Smooth muscle cell (in vitro differentiated cells): ENCODE measurements at regions not wholly inside any gene's neighbourhood (a gene's known extent, or its start where the extent isn't known, plus 50 kb on each side); places are given as distances from the start of the nearest gene placed in this dataset.

Source experiments
- DNase-seq: peaks from one replicate; lab custom pipeline; 2025; ENCODE audit not compliant: unreplicated experiment; lab: John Stamatoyannopoulos, UW
- H2AFZ ChIP-seq: fragments of 200-600 bp; sonication (generic); 2 replicates; pipeline ENCODE4 v1.6.0; 2016; ENCODE audit warnings: antibody characterized with exemption, low read depth, mild to moderate bottlenecking
- H3F3A ChIP-seq: fragments of 200-600 bp; sonication (generic); 2 replicates; pipeline ENCODE4 v1.6.0; 2017; ENCODE audit warnings: antibody characterized with exemption, low read depth
- H3K27ac ChIP-seq: fragments of 200-600 bp; sonication (generic); 2 replicates; pipeline ENCODE4 v1.5.1; 2016; ENCODE audit warnings: low read depth, mild to moderate bottlenecking
- H3K27me3 ChIP-seq: fragments of 200-600 bp; sonication (generic); 2 replicates; pipeline ENCODE4 v1.6.1; 2016; ENCODE audit warnings: low read depth, mild to moderate bottlenecking
- H3K36me3 ChIP-seq: fragments of 200-600 bp; sonication (generic); 2 replicates; pipeline ENCODE4 v1.5.1; 2016; ENCODE audit warnings: low read depth
- H3K4me1 ChIP-seq: fragments of 200-600 bp; sonication (generic); 2 replicates; pipeline ENCODE4 v1.5.1; 2016; ENCODE audit warnings: low read depth
- H3K4me2 ChIP-seq: fragments of 200-600 bp; sonication (generic); 2 replicates; pipeline ENCODE4 v1.6.0; 2016; ENCODE audit warnings: mild to moderate bottlenecking
- H3K4me3 ChIP-seq: fragments of 200-600 bp; sonication (generic); 2 replicates; pipeline ENCODE4 v1.5.1; 2016; ENCODE audit warnings: mild to moderate bottlenecking
- H3K79me2 ChIP-seq: fragments of 200-600 bp; sonication (generic); 2 replicates; pipeline ENCODE4 v1.6.0; 2016; ENCODE audit warnings: low read depth, mild to moderate bottlenecking
- H3K9ac ChIP-seq: fragments of 200-600 bp; sonication (generic); 2 replicates; pipeline ENCODE4 v1.6.0; 2016; ENCODE audit warnings: low read depth
- H3K9me3 ChIP-seq: fragments of 200-600 bp; sonication (generic); replicated peaks from 2 replicates; pipeline ENCODE4 v1.5.1; 2016; ENCODE audit warnings: low read depth
- H4K20me1 ChIP-seq: fragments of 200-600 bp; sonication (generic); 2 replicates; pipeline ENCODE4 v1.6.0; 2016; ENCODE audit warnings: low read depth
- WGBS: methylation state at CpG from one replicate; pipeline ENCODE4 v1.1.7; 2016; ENCODE audit warnings: low lambda C conversion rate; 5-methylcytosine and 5-hydroxymethylcytosine counted together
- TF ChIP-seq, protein P1 (sequence below): fragments of 200-600 bp; sonication (generic); IDR thresholded peaks from 2 replicates; pipeline ENCODE4 v1.5.1; 2017; ENCODE audit warnings: borderline replicate concordance, mild to moderate bottlenecking, antibody characterized with exemption; ENCODE audit not compliant: insufficient read depth, poor library complexity, severe bottlenecking

DNA sequence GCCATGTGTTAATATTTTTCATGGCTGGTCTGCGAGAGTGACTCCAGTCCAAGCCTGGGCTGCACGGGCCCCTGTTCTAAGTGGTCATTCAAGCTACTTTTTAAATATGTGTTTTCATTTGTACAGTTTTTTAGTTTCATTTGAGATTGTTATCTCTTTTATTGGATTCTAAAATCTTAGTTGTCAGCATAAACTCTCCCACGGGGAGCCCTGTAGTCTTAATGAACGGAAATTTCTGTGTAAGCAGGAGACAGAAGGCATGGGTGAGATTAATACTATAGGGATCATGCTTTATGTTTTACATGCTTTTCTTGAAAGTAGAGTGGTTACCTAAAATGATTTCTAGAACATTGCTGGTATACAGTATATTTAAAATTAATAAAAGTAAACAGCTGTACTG, 373.1 kb upstream of the SLCO3A1 start:
- Histone ChIP-seq H3K9me3 (no peaks in the 10 kb centered on the region), H3K79me2 (no peaks in the 10 kb centered on the region), H3K4me2 (no peak overlapping the region), H3K27me3 (no peaks in the 10 kb centered on the region), H3F3A (no peaks in the 10 kb centered on the region), H3K27ac (no peak overlapping the region), H3K4me3 (no peak overlapping the region), H3K36me3 (no peaks in the 10 kb centered on the region), H4K20me1 (no peaks in the 10 kb centered on the region), H3K4me1 (no peaks in the 10 kb centered on the region), H2AFZ (no peak overlapping the region), H3K9ac (no peak overlapping the region)
- TF ChIP-seq, protein P1, sequence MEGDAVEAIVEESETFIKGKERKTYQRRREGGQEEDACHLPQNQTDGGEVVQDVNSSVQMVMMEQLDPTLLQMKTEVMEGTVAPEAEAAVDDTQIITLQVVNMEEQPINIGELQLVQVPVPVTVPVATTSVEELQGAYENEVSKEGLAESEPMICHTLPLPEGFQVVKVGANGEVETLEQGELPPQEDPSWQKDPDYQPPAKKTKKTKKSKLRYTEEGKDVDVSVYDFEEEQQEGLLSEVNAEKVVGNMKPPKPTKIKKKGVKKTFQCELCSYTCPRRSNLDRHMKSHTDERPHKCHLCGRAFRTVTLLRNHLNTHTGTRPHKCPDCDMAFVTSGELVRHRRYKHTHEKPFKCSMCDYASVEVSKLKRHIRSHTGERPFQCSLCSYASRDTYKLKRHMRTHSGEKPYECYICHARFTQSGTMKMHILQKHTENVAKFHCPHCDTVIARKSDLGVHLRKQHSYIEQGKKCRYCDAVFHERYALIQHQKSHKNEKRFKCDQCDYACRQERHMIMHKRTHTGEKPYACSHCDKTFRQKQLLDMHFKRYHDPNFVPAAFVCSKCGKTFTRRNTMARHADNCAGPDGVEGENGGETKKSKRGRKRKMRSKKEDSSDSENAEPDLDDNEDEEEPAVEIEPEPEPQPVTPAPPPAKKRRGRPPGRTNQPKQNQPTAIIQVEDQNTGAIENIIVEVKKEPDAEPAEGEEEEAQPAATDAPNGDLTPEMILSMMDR: no peak
- DNase-seq: no peak
- 82% methylated on average over 4 of the region's 4 CpGs for WGBS

DNA sequence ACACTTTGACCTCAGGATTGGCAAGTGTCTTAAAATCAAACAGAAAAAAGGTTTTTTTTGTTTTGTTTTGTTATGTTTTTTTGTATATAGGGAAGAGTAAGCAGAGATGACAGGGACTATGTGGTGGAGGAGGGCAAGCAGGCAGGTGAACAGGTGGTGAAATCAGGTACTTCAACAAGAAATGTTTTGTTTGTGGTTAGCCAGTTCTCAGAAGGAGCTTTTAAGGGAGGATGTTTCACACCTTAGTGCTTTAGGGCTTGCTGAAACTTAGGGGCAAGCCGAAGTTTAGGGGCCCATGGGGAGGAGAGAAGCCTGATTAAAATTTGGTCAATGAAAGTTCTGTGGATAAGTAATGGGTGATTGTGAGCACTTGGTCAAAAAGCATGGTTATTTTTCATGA, 370.7 kb upstream of the SLCO3A1 start:
- Histone ChIP-seq H3K4me2 (no peak overlapping the region), H3K27me3 (no peaks in the 10 kb centered on the region), H3F3A (no peaks in the 10 kb centered on the region), H3K9me3 (no peaks in the 10 kb centered on the region), H3K79me2 (no peaks in the 10 kb centered on the region), H3K4me1 (no peaks in the 10 kb centered on the region), H3K36me3 (no peaks in the 10 kb centered on the region), H3K4me3 (no peak overlapping the region), H3K9ac (no peak overlapping the region), H4K20me1 (no peaks in the 10 kb centered on the region), H3K27ac (no peak overlapping the region), H2AFZ (no peak overlapping the region)
- no peak for DNase-seq
- TF ChIP-seq, protein P1: no peak
- 82% methylated on average over 1 of the region's 1 CpG for WGBS

DNA sequence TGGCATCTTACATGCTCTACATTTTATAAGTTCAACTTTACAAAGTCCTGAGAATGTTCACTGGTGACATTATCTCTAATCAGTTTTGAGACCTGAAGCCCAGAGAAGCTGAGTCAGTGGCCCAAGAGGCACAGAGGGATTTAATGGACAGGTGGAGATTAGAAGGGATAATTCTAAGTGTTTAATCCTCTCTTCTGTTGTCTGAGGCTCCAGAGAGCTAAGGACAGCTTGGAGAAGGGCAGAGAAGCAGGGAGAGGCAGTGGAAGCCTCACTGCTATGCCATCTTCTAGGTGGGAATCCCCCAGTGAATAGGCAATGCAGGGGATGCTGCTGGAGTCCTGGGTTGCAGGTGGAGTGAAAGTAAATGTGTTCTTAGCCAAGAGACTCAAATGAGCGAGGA, 369.4 kb upstream of the SLCO3A1 start:
- TF ChIP-seq, protein P1: no peak
- Histone ChIP-seq H3K27ac (no peak overlapping the region), H3K36me3 (no peaks in the 10 kb centered on the region), H3K9ac (no peak overlapping the region), H3K27me3 (no peaks in the 10 kb centered on the region), H3K4me3 (no peak overlapping the region), H3K9me3 (no peaks in the 10 kb centered on the region), H3K4me1 (no peaks in the 10 kb centered on the region), H2AFZ (no peak overlapping the region), H3K79me2 (no peaks in the 10 kb centered on the region), H4K20me1 (no peaks in the 10 kb centered on the region), H3F3A (no peaks in the 10 kb centered on the region), H3K4me2 (no peak overlapping the region)
- 100% methylated on average over 1 of the region's 1 CpG for WGBS
- DNase-seq: no peak

DNA sequence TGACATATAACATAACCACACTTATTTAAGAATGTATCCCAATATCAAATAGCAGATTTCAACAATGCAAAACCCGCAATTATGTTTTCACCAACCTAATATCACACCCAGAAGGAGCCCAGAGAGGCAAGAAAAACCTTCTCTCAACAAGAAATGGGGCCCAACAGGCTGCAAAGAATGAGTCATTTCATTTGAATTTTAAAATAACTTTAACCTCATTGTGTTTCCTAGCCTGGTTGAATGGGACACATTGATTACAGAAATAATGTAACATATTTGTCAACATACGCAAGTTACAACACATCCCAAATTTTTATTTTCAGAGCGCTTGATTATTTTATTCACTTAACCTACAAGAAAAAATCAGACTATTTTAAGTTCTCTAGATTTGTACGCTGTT, 365.1 kb upstream of the SLCO3A1 start:
- H3F3A ChIP-seq: no peaks in the 10 kb centered on the region
- 71% methylated on average over 4 of the region's 4 CpGs for WGBS
- no peak for DNase-seq
- TF ChIP-seq, protein P1: no peak
- no peaks in the 10 kb centered on the region for H3K4me1 ChIP-seq
- no peaks in the 10 kb centered on the region for H4K20me1 ChIP-seq
- no peaks in the 10 kb centered on the region for H3K27me3 ChIP-seq
- H3K36me3 ChIP-seq: no peaks in the 10 kb centered on the region
- H3K4me2 ChIP-seq: no peak overlapping the region
- no peak overlapping the region for H2AFZ ChIP-seq
- H3K9me3 ChIP-seq: no peaks in the 10 kb centered on the region
- H3K9ac ChIP-seq: no peak overlapping the region
- H3K79me2 ChIP-seq: no peaks in the 10 kb centered on the region
- H3K27ac ChIP-seq: no peak overlapping the region
- H3K4me3 ChIP-seq: no peak overlapping the region
